ENCODE measurements at regions not wholly inside any gene's neighbourhood (a gene's known extent, or its start where the extent isn't known, plus 50 kb on each side); places are given as distances from the start of the nearest gene placed in this dataset.

DNA sequence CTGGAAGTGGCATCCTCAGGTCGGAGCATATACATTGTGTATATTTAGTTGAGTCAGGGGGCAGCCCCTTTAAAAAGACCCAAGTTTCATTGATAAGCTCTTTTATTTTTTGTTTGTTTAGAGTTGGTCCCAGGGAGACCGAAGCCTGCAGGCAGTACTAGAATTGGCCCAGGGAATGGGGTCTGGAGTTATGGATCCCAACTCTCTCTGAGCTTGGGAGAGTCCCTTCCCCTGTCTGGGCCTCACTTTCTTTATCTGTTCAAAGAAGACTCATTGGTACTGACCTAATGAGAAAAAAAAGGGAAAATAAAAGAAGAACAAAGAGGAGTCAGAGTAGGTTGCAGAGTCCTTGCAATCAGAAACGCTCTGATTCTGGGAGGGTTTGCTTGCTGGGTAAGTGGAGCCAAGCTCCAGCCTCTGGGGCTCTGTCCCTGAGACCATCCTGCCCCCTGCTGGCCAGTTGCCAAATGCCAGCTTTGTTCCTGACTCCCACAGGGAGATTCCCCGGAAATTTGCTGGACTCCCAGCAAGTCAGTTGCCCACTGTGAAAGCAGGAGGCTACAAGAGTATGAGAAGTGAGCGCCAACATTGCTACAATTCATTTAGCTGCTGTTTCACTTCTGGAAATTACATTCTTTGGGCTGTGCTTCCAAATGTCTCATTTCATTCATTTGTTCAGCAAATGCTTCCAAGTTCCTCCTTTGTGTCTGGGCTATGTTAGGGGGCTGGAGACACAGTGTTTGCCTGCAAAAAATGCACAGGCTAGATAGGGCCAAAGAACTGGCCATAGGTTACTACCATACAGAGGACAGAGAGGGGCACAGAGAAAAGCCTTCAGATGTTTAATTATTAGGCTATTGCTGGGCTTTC is 156.2 kb downstream of the MELK start:
- Mint-ChIP-seq H3K27ac (no peak overlapping the region), H3K36me3 (no peaks in the 10 kb centered on the region), H3K9me3 (no peaks in the 10 kb centered on the region)
- ATAC-seq (peak; percentile 71 to 80), DNase-seq (ENCODE audit: low spot score in 2 of 2) (peak; percentile 69 to 75)

- Mint-ChIP-seq H3K36me3 (no peaks in the 10 kb centered on the region), H3K27ac (no peak overlapping the region), H3K9me3 (no peaks in the 10 kb centered on the region)
- ATAC-seq = no peak
- no peak for DNase-seq (ENCODE audit: low spot score in 2 of 2)
Measured at GRCh38 chr9:36729906-36730305, 157.2 kb downstream of the MELK start.

DNA sequence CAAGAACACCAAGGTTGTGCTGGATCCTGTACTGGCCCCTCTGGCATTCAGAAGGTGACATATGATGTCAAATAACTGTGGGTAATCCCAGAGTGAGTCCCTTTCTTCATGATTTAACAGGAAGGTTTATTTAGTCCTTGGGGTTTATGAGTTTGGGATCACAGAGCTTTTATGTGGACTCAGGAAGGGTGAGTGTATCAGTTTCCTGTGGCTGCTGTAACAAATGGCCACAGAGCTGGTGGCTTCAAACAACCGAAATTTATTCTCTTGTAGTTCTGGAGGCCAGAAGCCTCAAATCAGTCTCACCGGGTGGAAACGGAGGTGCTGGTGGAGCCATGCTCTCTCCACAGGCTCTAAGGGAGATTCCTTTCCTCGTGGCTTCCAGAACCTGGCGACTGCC is 157.7 kb downstream of the MELK start:
- H3K9me3 Mint-ChIP-seq = no peaks in the 10 kb centered on the region
- no peak overlapping the region for H3K27ac Mint-ChIP-seq
- DNase-seq (ENCODE audit: low spot score in 2 of 2) (no peak), ATAC-seq (no peak)
- H3K36me3 Mint-ChIP-seq = no peaks in the 10 kb centered on the region

DNA sequence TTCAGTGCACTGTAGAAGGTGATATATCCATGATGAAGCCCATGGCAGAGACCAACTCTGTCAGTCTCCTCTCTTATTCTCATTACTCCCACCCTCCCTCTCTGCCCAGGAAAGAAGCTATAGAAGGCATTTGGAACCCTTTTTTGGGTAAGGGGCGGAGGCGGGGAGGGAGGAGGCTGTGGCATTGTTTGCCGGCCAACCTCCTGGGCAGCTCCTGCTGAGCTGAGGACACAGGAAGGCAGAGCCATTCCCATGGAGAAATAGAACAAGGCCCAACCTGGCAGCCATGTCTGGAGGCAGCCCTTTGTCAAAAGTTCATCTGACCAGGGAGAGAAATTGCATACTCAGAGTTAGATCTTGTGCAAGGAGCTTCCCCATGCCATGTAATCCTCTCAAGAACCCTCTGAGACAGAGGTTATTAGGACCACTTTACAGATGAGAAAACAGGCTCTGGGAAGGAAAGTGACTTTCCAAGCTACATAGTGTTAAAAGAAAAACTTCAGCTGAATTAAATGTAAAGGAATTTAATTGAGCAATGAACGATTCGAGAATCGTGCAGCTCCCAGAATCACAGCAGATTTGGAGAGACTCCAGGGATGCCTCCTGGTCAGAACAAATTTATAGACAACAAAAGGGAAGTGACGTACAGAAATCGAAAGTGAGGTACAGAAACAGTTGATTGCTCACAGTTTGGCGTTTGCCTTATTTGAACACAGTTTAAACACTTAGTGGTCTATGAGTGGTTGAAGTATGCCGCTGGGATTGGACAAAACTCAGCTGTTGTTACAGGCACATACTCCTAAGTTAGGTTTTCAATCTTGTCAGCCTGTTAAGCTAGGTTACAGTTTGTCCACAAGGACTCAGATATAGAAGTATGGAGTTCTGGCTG is 158.6 kb downstream of the MELK start:
- Mint-ChIP-seq H3K27ac (peak overlapping the region in 1 of 2 donors; percentile 67), H3K9me3 (no peaks in the 10 kb centered on the region), H3K36me3 (no peaks in the 10 kb centered on the region)
- ATAC-seq = peak in 1 of 2 donors; percentile 20
- DNase-seq (ENCODE audit: low spot score in 2 of 2) = no peak

DNA sequence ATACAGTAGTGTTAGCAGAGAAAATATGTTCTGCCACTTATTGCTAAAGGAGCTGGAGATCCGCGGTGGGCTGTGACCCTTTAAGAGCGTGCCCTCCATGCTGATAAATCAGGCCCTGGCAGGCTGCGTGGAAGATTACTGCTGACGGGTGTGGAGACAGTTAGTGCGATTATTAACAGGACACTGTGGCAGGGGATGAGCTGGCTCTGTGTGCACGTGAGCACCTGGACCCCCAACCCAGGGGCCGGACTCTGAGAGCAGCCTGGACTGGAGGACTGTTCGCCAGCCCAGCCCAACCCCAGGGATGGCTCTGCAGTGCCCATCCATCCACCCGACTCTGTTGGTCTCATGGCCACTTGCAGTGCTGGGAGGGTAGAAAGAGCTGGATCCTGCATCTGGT is 162.0 kb downstream of the MELK start:
- ATAC-seq (no peak), DNase-seq (ENCODE audit: low spot score in 2 of 2) (no peak)
- Mint-ChIP-seq H3K27ac (no peak overlapping the region), H3K36me3 (no peaks in the 10 kb centered on the region), H3K9me3 (no peaks in the 10 kb centered on the region)

- Mint-ChIP-seq H3K36me3 (no peaks in the 10 kb centered on the region), H3K27ac (no peak overlapping the region), H3K9me3 (no peaks in the 10 kb centered on the region)
- no peak for DNase-seq (ENCODE audit: low spot score in 2 of 2)
- no peak for ATAC-seq
Measured at GRCh38 chr9:36736648-36737047, 164.0 kb downstream of the MELK start.

GRCh38 chr9:36738318-36738976 is 165.8 kb downstream of the MELK start:
- Mint-ChIP-seq H3K9me3 (no peaks in the 10 kb centered on the region), H3K36me3 (no peaks in the 10 kb centered on the region), H3K27ac (no peak overlapping the region)
- DNase-seq (ENCODE audit: low spot score in 2 of 2) = no peak
- ATAC-seq = no peak

- no peak for DNase-seq (ENCODE audit: low spot score in 2 of 2)
- no peak overlapping the region for H3K27ac Mint-ChIP-seq
- no peaks in the 10 kb centered on the region for H3K36me3 Mint-ChIP-seq
- no peaks in the 10 kb centered on the region for H3K9me3 Mint-ChIP-seq
- ATAC-seq = peak in 1 of 2 donors; percentile 40
Measured at GRCh38 chr9:36739373-36740116, 166.8 kb downstream of the MELK start.

GRCh38 chr9:36742264-36742663 is 169.6 kb downstream of the MELK start:
- Mint-ChIP-seq H3K9me3 (no peaks in the 10 kb centered on the region), H3K36me3 (no peaks in the 10 kb centered on the region), H3K27ac (no peak overlapping the region)
- no peak for DNase-seq (ENCODE audit: low spot score in 2 of 2)
- ATAC-seq = no peak

GRCh38 chr9:36744678-36745077 is 172.0 kb downstream of the MELK start:
- DNase-seq (ENCODE audit: low spot score in 2 of 2) (no peak), ATAC-seq (no peak)
- Mint-ChIP-seq H3K27ac (no peak overlapping the region), H3K36me3 (peaks cover 0 to 6% of the 10 kb centered on the region in 2 donors), H3K9me3 (no peaks in the 10 kb centered on the region)

DNA sequence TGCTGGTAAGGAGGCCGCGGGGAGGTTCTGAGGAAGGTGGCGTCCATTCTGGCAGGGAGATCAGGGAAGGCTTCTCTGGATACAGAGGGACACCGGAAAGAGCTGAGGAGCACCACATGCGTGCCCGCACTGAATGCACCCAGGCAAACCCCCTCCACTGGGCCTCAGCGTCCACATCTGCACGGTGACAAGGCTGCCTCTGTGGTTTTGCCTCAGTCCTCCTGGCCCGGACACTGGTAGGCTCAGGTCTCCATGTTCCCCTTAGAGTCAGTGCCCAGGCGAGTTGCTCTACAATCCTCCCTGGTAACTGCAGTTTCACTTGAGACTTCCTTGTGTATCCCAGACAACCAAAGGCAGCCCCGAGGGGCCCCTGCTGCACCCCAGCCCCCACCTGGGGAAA is 173.3 kb downstream of the MELK start:
- no peak for DNase-seq (ENCODE audit: low spot score in 2 of 2)
- no peak for ATAC-seq
- peaks cover 0 to 6% of the 10 kb centered on the region in 2 donors for H3K36me3 Mint-ChIP-seq
- H3K9me3 Mint-ChIP-seq = no peaks in the 10 kb centered on the region
- no peak overlapping the region for H3K27ac Mint-ChIP-seq

DNA sequence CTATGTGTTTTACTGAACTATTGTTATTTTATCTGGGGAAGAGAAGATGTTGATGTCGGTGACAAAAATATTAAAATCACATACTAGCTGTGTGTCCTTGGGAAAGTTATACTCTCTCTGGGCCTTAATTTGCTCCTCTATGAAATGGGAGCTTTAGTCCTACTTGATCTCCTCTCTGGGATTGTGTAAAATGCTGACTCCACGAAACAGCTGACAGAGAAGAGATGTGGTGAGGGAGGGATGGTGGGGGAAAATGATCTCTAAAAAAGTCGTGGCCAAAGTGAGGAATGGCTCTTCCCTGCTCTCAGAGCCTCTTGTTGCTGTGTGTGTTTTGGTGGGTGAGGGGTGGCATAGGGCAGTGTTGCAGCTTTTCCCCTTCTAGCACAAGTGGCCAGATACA is 173.7 kb downstream of the MELK start:
- peaks cover 0 to 6% of the 10 kb centered on the region in 2 donors for H3K36me3 Mint-ChIP-seq
- DNase-seq (ENCODE audit: low spot score in 2 of 2) = no peak
- H3K27ac Mint-ChIP-seq = no peak overlapping the region
- H3K9me3 Mint-ChIP-seq = no peaks in the 10 kb centered on the region
- ATAC-seq = no peak

- ATAC-seq (no peak), DNase-seq (ENCODE audit: low spot score in 2 of 2) (peak in 1 of 2 donors; percentile 40)
- no peak overlapping the region for H3K27ac Mint-ChIP-seq
- peaks cover 0 to 6% of the 10 kb centered on the region in 2 donors for H3K36me3 Mint-ChIP-seq
- no peaks in the 10 kb centered on the region for H3K9me3 Mint-ChIP-seq
Measured at GRCh38 chr9:36748322-36748899, 175.7 kb downstream of the MELK start.

GRCh38 chr9:36749461-36749860 is 176.8 kb downstream of the MELK start:
- DNase-seq (ENCODE audit: low spot score in 2 of 2) = no peak
- Mint-ChIP-seq H3K27ac (no peak overlapping the region), H3K9me3 (no peaks in the 10 kb centered on the region), H3K36me3 (peaks cover 0 to 6% of the 10 kb centered on the region in 2 donors)
- no peak for ATAC-seq

DNA sequence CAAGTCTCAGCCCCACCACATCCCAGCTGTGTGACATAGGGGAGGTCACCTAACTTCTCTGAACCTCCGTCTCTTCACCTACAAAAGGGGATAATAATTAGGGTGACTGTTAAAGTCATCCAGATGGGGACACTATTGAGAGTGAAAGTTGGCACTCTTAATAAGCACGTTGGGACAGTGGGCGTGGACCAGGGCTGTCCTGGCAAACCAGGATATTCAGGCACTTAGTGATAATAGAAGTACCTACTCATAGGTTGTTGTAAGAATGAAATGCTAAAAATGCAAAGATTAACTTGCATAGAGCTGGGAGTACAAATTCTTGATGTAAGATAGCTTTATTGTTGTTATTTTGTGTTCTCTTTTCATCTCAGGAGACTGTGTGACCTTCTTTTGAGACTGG is 177.9 kb downstream of the MELK start:
- DNase-seq (ENCODE audit: low spot score in 2 of 2) (no peak), ATAC-seq (no peak)
- no peak overlapping the region for H3K27ac Mint-ChIP-seq
- peaks cover 0 to 6% of the 10 kb centered on the region in 2 donors for H3K36me3 Mint-ChIP-seq
- no peaks in the 10 kb centered on the region for H3K9me3 Mint-ChIP-seq

GRCh38 chr9:36755019-36755418 is 182.3 kb downstream of the MELK start:
- ATAC-seq (no peak), DNase-seq (ENCODE audit: low spot score in 2 of 2) (no peak)
- Mint-ChIP-seq H3K9me3 (no peaks in the 10 kb centered on the region), H3K36me3 (no peaks in the 10 kb centered on the region), H3K27ac (no peak overlapping the region)

All from activated naive CD4-positive, alpha-beta T cell treated with anti-CD3 and anti-CD28 coated beads, Interleukin-2, amount 50 U/mL, for 72 hours (primary cell).